LNCAP (cell line): ENCODE measurements at regions not wholly inside any gene's neighbourhood (a gene's known extent, or its start where the extent isn't known, plus 50 kb on each side); places are given as distances from the start of the nearest gene placed in this dataset.

Experiments
- CTCF ChIP-seq: fragments of 450-650 bp; IDR thresholded peaks from 2 replicates; pipeline ENCODE4 v1.5.1; 2017; ENCODE audit warnings: mild to moderate bottlenecking

DNA sequence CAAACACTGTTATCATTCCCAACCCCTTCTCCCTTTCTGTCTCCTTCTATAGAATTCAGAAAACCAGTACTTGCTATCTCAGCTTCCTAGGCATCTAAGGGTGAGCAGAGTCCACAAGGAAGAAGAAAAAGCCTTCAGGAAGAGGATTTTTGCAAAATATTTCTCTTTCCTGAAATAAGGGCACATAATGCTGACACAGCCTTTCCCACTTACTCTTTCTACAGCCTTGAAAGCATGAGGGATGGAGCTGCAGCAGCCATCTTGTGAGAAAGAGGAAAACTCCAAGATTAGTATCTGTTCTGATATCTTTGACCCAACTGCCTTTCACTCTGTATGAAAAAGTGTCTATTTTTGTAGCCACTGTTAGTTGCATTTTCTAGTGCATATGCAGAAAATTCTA, 826.2 kb downstream of the KCNMA1 start:
- no peak for TF ChIP-seq CTCF

DNA sequence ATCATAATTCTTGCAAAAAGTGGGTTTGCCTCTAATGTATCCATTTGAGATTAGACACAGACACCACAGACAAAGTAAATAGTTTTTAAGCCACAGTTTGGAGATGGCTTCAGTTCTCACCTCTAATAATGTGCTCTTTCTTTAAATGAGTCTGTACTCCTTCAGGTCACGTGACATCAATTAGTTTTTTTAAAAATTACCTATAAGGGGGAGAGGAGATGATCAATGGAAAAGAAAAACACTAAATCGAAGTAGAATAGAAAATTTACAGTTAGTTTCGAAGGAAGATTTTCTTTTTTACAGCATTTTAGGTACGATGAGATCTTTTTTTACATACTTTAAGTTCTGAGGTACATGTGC, 849.2 kb downstream of the KCNMA1 start:
- no peak for TF ChIP-seq CTCF

- no peak for TF ChIP-seq CTCF
Observed at GRCh38 chr10:76787746-76788451, 849.7 kb downstream of the KCNMA1 start.

- no peak for TF ChIP-seq CTCF
Observed at GRCh38 chr10:76786504-76787072, 851.0 kb downstream of the KCNMA1 start.

DNA sequence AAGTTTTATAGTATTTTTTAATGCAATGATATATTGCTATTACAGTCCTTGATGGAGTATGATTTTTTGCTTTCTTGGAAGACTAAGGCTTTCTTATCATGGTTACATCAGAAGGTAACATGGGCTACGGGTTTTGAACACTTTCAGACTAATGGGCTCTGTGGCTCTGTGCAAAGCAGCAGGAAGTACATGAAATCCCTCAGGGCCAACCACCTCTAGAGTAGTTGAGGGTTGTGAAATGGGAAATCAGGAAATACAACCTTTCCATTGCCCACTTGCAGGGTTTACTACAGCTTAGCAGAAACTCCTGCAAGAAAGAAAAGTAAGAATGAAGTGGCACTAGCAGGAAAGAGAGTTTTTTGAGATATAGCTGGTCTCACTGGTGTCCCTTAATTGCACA, 853.5 kb downstream of the KCNMA1 start:
- TF ChIP-seq CTCF = no peak

DNA sequence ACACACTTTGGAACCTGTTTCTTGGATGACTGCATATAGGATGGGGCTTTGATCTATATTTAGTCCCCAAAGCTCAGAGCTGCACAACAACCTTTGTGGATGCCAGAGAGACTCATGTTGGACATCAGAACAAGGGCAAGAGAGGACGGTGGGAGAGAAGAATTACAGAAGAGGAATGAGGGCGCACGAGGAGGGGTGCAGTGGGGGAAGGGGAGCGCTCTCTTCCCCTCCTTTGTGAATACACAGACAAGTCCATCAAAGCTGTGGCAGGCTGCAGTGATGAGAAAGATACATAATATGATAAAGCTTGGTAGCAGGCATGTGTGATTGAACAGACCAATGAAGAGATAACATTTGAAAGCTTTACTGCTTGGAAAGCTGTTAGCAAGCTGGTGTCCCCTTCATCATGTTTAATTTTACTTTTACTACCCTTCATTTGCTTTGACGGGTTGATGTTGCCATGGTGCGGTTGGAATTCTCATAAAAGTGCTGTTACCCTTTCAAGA, 857.8 kb downstream of the KCNMA1 start:
- TF ChIP-seq CTCF = no peak

DNA sequence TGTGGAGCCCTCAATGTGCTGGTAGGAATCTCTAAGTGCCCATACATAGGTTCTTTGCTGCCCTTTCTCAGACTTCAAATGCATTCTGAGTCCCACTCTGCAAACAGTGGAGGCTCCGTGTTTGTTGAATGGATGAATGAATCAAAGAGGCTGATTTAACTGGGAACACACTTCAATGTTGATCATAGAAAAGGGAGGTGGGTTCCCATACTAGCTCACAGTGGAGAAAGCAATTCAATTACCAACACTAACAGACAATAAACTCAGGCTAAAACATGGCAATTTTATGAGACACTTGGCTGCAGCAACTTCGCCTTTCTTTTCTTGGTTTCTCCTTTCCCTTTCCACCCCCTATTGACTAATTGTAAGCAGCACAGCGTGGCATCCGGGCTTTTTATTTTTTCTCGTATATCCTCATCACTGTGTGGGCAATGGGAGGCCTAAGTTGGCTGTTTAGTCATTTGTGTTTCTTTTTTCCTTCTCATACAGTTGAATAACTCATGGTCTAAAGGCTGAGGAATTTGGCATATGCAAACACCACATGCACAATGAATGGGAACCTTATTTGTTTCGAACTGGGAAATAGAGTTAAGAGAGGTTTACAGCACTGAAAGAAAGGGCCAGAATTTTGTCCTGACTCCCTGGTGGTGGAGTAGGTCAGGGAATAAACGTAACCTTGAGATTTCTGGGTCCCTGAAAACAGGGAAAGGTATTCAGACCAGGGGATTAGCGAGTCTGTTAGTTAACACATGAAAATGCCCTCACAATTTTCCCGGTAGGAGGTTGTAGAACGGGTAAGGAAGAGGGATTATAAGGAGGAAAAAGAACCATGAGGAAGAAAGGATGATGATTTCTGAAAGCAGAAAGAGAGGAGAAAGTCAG, 858.5 kb downstream of the KCNMA1 start:
- no peak for TF ChIP-seq CTCF
